H7 (cell line): ENCODE measurements at regions not wholly inside any gene's neighbourhood (a gene's known extent, or its start where the extent isn't known, plus 50 kb on each side); places are given as distances from the start of the nearest gene placed in this dataset.
A peak's percentile ranks its signal among the peaks of the same experiment; 100 is the strongest.

ENCODE experiments used
- DNase-seq: peaks from one replicate; pipeline ENCODE4 v3.0.0; 2012
- H3K27me3 ChIP-seq: 2 replicates; pipeline ENCODE4 v1.6.0; 2011; ENCODE audit warnings: mild to moderate bottlenecking, low read length; ENCODE audit not compliant: control insufficient read depth, insufficient read depth
- H3K36me3 ChIP-seq: replicated peaks from 2 replicates; pipeline ENCODE4 v1.5.1; 2011; ENCODE audit warnings: low read length; ENCODE audit not compliant: control insufficient read depth, insufficient read depth
- H3K4me3 ChIP-seq: 2 replicates; pipeline ENCODE4 v1.5.1; 2011; ENCODE audit warnings: low read depth, mild to moderate bottlenecking, control low read depth, low read length, moderate library complexity; ENCODE audit not compliant: insufficient read depth

GRCh38 chr11:32531528-32531927 lies 52.1 kb upstream of the EIF3M start:
- Histone ChIP-seq H3K27me3 (no peaks in the 10 kb centered on the region), H3K36me3 (no peaks in the 10 kb centered on the region), H3K4me3 (no peak overlapping the region)
- DNase-seq: no peak

DNA sequence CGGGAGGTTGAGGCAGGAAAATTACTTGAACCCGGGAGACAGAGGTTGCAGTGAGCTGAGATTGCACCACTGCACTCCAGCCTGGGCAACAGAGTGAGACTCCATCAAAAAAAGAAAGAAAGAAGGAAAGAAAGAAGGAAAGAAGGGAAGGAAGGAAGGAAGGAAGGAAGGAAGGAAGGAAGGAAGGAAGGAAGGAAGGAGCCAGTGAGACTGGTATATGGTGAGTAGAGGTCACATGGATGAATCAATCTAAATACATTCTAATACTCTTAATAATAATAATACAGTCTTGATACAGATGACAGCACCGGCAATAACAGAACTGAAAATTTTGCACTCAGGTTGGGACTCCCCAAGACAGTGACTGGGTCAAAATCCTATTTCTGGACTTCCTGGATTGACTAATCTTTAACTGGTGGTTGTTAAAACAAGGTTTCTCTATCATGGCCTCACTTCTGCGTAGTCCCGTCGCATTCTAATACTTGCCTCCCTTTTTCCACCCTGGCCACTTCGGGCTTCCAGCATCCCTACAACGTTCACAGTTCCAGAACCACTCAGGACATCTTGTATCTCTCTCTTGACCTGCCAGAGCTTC lies 53.5 kb upstream of the EIF3M start:
- no peak for DNase-seq
- H3K36me3 ChIP-seq: no peaks in the 10 kb centered on the region
- no peak overlapping the region for H3K4me3 ChIP-seq

DNA sequence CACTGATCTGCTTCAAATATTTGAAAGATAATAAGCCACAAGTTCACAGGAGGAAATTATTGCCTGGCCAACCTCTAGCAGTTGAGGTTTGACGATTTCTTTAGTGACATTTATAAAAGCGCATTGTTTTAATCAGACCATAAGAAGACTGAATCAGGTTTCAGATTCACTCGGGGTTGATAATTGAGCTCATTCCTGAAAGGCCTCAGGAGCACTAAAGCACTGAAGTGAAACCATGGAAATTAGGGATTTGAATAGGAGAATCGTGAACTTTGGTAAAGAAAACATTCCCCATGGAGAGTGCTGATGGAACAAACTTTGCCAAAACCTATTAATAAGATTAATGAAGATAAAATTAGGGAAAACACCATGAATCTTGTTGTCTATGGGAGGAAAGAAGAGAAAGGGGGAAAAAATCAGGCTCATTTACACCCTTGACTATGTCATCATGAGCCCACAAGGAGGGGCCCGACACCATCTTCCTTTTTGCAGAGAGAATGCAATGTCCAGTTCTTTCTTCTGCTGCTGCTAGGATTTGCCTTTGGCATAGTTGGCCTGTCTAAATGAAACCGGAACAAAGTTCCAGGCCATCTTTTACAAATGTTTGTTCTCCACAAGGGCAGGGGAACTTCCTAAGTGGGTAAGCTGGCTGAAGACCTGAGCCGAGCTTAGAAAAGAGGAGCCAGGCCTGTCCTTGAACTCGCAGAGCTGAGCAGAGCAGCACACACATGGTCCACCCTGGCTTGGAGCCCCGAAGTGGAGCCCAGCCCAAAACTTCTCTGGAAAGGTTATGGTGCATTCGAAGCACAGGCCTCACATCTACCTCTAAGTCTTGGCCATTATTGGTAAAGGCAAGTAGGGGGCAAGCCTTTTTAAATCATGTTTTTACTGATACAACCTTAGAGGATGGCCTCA lies 56.1 kb upstream of the EIF3M start:
- Histone ChIP-seq H3K36me3 (no peaks in the 10 kb centered on the region), H3K4me3 (no peak overlapping the region), H3K27me3 (no peaks in the 10 kb centered on the region)
- no peak for DNase-seq

More for the DNA sequence above, 53.5 kb upstream of the EIF3M start:
- no peaks in the 10 kb centered on the region for H3K27me3 ChIP-seq

DNA sequence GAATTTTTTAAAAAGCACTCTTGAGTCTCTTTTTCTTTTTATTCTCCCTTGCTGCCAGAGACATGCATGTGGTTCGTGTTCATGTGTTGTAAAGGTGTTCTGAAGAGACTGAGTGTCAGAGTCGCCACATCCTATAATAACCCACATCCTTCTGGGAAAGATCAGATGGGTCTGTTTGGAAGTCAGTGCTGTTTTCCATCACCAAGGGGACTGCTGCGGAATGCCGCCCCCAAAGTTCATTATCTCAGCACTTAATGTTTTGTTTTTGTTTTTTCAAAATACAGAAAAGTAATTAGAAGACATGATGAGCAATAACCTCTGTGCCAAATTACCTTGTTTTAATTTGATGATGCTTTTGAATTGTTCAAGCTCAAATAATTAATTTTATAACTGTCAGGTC lies 56.9 kb upstream of the EIF3M start:
- Histone ChIP-seq H3K27me3 (no peaks in the 10 kb centered on the region), H3K36me3 (no peaks in the 10 kb centered on the region), H3K4me3 (no peak overlapping the region)
- no peak for DNase-seq

DNA sequence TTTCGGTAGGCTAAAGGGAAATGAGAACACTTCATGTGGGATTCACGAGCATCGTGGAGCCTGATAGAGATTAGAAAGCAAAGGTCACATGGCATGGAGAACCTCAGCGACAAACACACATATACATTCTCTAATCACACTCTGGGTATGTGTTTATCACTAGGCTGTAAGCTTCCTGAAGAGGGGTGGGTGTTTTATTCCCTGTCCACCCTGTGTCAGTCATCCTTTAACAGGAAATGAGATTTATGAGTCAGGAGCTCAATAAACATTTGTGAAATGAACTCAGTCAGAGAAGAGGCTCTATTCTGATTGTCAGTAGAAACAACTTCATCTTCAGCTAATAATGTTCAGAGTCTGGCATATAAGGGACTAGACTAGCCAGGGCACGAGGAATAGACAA lies 71.7 kb upstream of the EIF3M start:
- Histone ChIP-seq H3K4me3 (no peak overlapping the region), H3K27me3 (no peaks in the 10 kb centered on the region), H3K36me3 (no peaks in the 10 kb centered on the region)
- no peak for DNase-seq

GRCh38 chr11:32510039-32510438 lies 73.6 kb upstream of the EIF3M start:
- H3K27me3 ChIP-seq: no peaks in the 10 kb centered on the region
- no peak for DNase-seq
- H3K36me3 ChIP-seq: no peaks in the 10 kb centered on the region
- no peak overlapping the region for H3K4me3 ChIP-seq

GRCh38 chr11:32508780-32509179 lies 73.4 kb upstream of the WT1 start:
- DNase-seq: no peak
- Histone ChIP-seq H3K27me3 (no peaks in the 10 kb centered on the region), H3K36me3 (no peaks in the 10 kb centered on the region), H3K4me3 (no peak overlapping the region)

DNA sequence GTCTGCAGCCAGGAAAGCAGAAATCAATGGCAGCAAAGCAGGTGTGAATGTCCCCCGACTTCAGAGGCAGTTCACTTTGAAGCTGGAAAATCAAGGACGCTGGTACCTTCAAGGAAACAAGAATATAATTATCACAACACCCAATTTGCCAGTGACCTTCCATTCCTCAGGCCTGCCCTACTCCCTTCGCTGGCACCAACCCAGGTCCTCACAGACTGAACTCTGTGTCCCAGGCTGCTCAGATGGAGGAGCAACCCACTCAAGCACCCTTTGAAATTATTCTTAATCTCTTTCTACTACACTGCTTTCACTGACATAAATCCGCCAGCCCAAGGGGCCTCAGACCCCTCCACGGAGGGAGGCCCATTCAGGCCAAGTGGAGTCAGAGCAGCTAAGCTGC lies 64.7 kb upstream of the WT1 start:
- H3K4me3 ChIP-seq: no peak overlapping the region
- H3K27me3 ChIP-seq: no peaks in the 10 kb centered on the region
- DNase-seq: no peak
- no peaks in the 10 kb centered on the region for H3K36me3 ChIP-seq

GRCh38 chr11:32497951-32498350 lies 62.6 kb upstream of the WT1 start:
- Histone ChIP-seq H3K27me3 (no peaks in the 10 kb centered on the region), H3K36me3 (no peaks in the 10 kb centered on the region), H3K4me3 (no peak overlapping the region)
- DNase-seq: no peak

GRCh38 chr11:32494629-32495028 lies 59.3 kb upstream of the WT1 start:
- Histone ChIP-seq H3K4me3 (no peak overlapping the region), H3K27me3 (no peaks in the 10 kb centered on the region), H3K36me3 (no peaks in the 10 kb centered on the region)
- DNase-seq: no peak

DNA sequence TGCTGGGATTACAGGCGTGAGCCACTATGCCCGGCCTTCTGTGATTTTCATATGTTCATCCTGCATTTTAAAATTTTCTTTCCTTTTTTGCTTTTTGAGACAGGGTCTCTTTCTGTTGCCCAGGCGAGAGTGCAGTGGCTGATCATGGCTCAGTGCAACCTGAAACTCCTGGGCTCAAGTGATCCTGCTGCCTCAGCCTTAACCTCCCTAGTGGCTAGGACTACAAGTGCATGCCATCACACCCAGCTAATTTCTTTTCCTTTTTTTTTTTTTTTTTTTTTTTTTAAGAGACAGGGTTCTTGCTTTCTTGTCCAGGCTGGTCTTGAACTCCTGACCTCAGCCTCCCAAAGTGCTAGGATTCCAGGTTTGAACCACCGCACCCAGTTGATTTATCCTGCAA lies 54.1 kb upstream of the WT1 start:
- no peaks in the 10 kb centered on the region for H3K36me3 ChIP-seq
- H3K27me3 ChIP-seq: no peaks in the 10 kb centered on the region
- no peak overlapping the region for H3K4me3 ChIP-seq
- no peak for DNase-seq

- no peaks in the 10 kb centered on the region for H3K36me3 ChIP-seq
- DNase-seq: peak; percentile 49
- no peak overlapping the region for H3K4me3 ChIP-seq
- H3K27me3 ChIP-seq: no peaks in the 10 kb centered on the region
These were observed 51.9 kb upstream of the WT1 start for GRCh38 chr11:32487270-32487669.

DNA sequence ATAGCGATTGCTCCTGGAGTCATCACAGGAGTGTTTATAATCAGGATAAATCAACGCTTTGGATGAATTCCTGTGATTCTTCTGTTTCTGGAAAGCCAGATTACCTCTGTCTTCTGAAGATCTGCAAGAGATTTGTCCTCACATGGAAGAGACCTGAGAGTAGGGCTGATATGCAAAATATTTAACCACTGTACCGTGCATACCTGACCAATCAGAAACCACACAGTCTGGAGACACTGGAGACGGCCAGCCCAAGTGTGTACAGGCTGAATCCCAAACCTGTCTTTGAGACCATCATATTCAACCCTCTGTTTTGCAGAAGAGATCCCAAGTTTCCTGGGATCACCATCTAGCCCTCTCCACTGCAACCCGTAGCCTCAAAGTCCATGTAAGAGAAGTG lies 50.4 kb upstream of the WT1 start:
- H3K27me3 ChIP-seq: no peaks in the 10 kb centered on the region
- no peak for DNase-seq
- no peaks in the 10 kb centered on the region for H3K36me3 ChIP-seq
- H3K4me3 ChIP-seq: no peak overlapping the region
